OCI-LY7 (cell line): ENCODE measurements at regions not wholly inside any gene's neighbourhood (a gene's known extent, or its start where the extent isn't known, plus 50 kb on each side); places are given as distances from the start of the nearest gene placed in this dataset.

Source experiments
- CTCF ChIP-seq: fragments of 200-600 bp; sonication (generic); conservative IDR thresholded peaks from 2 replicates; pipeline ENCODE4 v1.5.1; 2014; ENCODE audit warnings: mild to moderate bottlenecking, antibody characterized with exemption, low read length, moderate library complexity, mixed read lengths
- EZH2phosphoT487 ChIP-seq: fragments of 200-600 bp; sonication (generic); IDR thresholded peaks from 2 replicates; pipeline ENCODE4 v1.6.1; 2018; ENCODE audit warnings: low read depth, borderline replicate concordance, mild to moderate bottlenecking, mixed run types, antibody characterized with exemption, low read length, moderate library complexity, mixed read lengths

- TF ChIP-seq CTCF (no peak), EZH2phosphoT487 (no peak)
These were observed 1114.7 kb downstream of the SOCS6 start for GRCh38 chr18:71403501-71403900.
